T-helper 2 cell treated with Interferon-gamma antibody and Interleukin-4, amounts not matched to agents 5 μg/mL and 100 μg/mL, for 36 hours (primary cell): ENCODE measurements at regions not wholly inside any gene's neighbourhood (a gene's known extent, or its start where the extent isn't known, plus 50 kb on each side); places are given as distances from the start of the nearest gene placed in this dataset.

ENCODE experiments used
- DNase-seq: peaks from one replicate; pipeline ENCODE4 v3.0.0; 2021; ENCODE audit warnings: low spot score
- H3K27ac Mint-ChIP-seq: one replicate; pipeline ENCODE4 v1.8.0; 2021; ENCODE audit warnings: mild to moderate bottlenecking, mixed read lengths
- H3K27me3 Mint-ChIP-seq: one replicate; pipeline ENCODE4 v1.8.0; 2021; ENCODE audit warnings: low read depth, mixed read lengths
- H3K36me3 Mint-ChIP-seq: one replicate; pipeline ENCODE4 v1.8.0; 2021; ENCODE audit warnings: low read depth, mixed read lengths
- H3K4me1 Mint-ChIP-seq: one replicate; pipeline ENCODE4 v1.8.0; 2021; ENCODE audit warnings: low read depth, mixed read lengths
- H3K4me3 Mint-ChIP-seq: one replicate; pipeline ENCODE4 v1.8.0; 2022; ENCODE audit warnings: mild to moderate bottlenecking, moderate library complexity, mixed read lengths
- H3K9me3 Mint-ChIP-seq: one replicate; pipeline ENCODE4 v1.8.0; 2021; ENCODE audit warnings: mixed read lengths

DNA sequence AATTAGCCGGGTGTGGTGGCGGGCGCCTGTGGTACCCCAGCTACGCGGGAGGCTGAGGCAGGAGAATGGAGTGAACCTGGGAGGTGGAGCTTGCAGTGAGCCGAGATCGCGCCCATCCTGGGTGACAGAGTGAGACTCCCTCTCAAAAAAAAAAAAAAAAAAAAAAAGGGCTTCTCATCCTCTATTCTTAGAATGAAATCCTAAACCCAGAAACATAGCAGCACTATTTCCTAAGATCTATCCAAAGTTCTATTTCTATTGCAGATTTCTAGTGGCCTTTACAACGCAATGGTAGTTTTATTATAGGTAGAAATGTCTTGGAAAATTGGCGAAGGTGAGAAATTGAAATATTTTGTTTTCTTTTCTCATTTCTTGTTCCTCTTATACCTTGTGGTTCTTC, 501.0 kb upstream of the SETBP1 start:
- Mint-ChIP-seq H3K36me3 (no peaks in the 10 kb centered on the region), H3K9me3 (peaks cover 7% of the 10 kb centered on the region), H3K4me3 (no peak overlapping the region), H3K4me1 (no peaks in the 10 kb centered on the region), H3K27ac (no peak overlapping the region), H3K27me3 (no peaks in the 10 kb centered on the region)
- DNase-seq: no peak

DNA sequence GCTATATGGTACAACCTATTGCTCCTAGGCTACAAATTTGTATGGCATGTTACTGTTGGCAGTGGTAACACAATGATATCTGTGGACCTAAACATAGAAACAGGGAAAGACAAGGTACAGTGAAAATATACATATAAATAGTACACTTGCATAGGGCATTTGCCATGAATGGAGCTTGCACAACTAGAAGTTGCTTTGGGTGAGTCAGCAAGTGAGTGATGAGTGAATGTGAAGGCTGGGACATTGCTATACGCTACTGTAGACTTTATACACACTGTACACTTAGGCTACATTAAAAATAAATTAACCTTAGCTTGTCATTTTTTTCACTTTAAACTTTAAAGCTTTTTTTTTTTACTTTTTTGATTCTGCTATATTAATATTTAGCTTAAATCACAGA, 500.0 kb upstream of the SETBP1 start:
- Mint-ChIP-seq H3K4me1 (no peaks in the 10 kb centered on the region), H3K27me3 (no peaks in the 10 kb centered on the region), H3K27ac (no peak overlapping the region), H3K4me3 (no peak overlapping the region), H3K36me3 (no peaks in the 10 kb centered on the region), H3K9me3 (no peaks in the 10 kb centered on the region)
- DNase-seq: no peak

DNA sequence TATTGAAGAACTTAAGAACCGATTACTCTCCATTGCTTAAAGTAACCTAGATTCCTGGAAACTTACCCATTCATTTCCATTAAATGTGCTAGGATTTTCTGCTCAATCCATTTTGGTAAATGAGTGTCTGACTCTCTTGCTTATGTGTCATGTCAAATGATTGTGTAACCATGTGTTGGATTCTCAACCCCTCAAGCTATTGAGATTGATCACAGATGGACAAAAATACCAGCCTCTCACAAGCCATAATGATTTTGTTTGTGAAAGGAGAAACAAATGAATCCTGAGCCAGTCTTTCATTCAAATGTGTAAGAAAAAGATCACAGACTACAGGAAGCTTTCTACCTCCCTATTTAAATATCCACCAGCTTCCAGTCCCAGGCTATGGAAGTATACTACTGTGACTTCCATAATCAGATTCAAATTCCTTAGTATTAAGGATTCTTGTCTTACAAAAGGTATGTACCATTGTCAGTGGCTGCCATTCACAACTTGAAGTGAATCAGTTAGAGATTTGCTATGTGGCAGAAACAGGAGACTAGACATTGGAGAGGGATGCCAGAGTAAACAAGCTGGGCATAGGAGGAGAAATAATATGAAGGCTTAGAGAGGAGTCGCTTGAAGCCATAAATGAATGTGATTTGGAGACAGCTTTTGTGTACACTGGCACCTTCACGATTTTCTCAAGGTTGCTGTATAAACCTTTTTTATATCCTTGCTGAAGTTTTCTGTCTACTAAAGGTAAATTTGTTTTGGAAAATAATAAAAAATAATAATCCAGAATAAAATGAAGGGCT, 498.5 kb upstream of the SETBP1 start:
- H3K4me3 Mint-ChIP-seq: no peak overlapping the region
- no peak for DNase-seq
- H3K4me1 Mint-ChIP-seq: no peaks in the 10 kb centered on the region
- H3K36me3 Mint-ChIP-seq: no peaks in the 10 kb centered on the region
- no peak overlapping the region for H3K27ac Mint-ChIP-seq
- no peaks in the 10 kb centered on the region for H3K27me3 Mint-ChIP-seq
- H3K9me3 Mint-ChIP-seq: no peaks in the 10 kb centered on the region

DNA sequence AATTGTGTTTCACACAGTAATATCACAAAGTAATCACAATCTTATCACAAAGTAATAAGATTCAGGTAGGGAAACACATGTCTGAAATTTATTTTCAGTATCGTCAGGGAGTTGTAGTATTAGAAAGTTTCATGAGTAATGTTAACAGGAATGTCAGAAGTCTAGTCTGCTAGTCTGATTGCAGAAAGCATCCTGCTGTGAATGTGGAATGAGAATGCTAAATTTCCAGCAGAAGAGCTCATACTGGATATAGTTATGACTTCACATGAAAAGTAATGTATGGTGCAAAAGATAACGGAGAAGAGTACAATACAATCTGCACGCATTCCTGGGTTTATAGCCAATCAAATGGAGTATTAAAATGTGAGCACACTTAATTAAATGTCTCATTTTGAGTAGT, 494.7 kb upstream of the SETBP1 start:
- H3K4me1 Mint-ChIP-seq: no peaks in the 10 kb centered on the region
- no peaks in the 10 kb centered on the region for H3K27me3 Mint-ChIP-seq
- no peak for DNase-seq
- no peaks in the 10 kb centered on the region for H3K9me3 Mint-ChIP-seq
- H3K36me3 Mint-ChIP-seq: no peaks in the 10 kb centered on the region
- H3K4me3 Mint-ChIP-seq: no peak overlapping the region
- H3K27ac Mint-ChIP-seq: no peak overlapping the region

DNA sequence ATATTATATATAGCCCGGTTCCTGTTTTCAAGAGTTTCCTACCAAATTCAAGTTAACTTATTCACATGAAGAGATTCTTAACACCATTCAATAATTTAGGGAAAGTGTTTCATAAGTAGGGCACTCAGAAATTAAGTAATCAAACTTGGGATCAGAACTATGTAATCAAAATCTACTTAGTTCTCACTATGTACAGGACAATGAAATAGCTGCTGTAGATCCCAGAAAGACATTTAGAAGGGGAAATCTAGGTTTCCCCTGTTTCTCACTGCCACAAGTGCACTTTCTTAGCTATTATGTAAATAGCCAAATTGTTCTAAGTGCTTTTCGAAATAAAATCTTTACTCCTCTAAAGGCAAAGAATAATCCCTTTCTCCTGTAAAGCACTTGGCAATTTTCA, 493.6 kb upstream of the SETBP1 start:
- H3K27me3 Mint-ChIP-seq: no peaks in the 10 kb centered on the region
- no peak for DNase-seq
- no peak overlapping the region for H3K27ac Mint-ChIP-seq
- H3K9me3 Mint-ChIP-seq: no peaks in the 10 kb centered on the region
- H3K4me3 Mint-ChIP-seq: no peak overlapping the region
- H3K36me3 Mint-ChIP-seq: no peaks in the 10 kb centered on the region
- H3K4me1 Mint-ChIP-seq: no peaks in the 10 kb centered on the region

DNA sequence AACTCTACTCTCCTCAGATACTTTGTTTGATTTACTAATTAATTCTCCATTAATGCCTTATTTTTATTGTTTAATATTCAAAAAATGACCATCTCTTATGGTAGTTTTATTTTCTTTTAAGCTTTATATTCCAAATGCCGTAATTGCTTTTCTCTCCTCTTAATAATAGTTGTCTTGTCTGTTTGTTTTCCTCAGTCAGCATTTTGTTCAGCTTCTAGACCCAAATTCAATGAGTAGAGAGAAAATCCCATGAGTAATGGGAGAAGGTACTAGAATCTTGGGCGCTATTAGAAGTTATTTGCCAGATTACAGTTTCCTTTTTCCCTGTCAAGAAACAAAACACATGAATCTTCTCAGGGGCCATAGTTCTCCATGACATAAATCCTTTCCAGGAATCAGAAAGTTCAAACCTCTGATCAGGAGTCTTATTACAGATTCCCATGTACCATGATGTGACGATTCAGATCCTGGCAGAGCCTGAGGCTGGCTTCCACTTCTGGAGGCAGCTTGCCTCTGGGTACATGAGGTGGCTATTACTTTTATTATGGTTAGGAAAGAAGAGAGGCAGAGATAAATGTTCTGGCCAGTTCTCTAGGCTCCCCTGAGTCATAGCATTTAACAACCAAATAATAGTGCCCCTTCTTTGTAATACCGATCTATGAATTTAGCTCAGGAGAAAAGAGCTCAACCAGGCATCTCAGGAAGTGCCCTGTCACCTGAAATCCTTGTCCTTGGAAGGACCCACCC, 485.1 kb upstream of the SETBP1 start:
- H3K27me3 Mint-ChIP-seq: no peaks in the 10 kb centered on the region
- peaks cover 13% of the 10 kb centered on the region for H3K9me3 Mint-ChIP-seq
- H3K36me3 Mint-ChIP-seq: no peaks in the 10 kb centered on the region
- H3K27ac Mint-ChIP-seq: no peak overlapping the region
- no peak overlapping the region for H3K4me3 Mint-ChIP-seq
- no peak for DNase-seq
- no peaks in the 10 kb centered on the region for H3K4me1 Mint-ChIP-seq

DNA sequence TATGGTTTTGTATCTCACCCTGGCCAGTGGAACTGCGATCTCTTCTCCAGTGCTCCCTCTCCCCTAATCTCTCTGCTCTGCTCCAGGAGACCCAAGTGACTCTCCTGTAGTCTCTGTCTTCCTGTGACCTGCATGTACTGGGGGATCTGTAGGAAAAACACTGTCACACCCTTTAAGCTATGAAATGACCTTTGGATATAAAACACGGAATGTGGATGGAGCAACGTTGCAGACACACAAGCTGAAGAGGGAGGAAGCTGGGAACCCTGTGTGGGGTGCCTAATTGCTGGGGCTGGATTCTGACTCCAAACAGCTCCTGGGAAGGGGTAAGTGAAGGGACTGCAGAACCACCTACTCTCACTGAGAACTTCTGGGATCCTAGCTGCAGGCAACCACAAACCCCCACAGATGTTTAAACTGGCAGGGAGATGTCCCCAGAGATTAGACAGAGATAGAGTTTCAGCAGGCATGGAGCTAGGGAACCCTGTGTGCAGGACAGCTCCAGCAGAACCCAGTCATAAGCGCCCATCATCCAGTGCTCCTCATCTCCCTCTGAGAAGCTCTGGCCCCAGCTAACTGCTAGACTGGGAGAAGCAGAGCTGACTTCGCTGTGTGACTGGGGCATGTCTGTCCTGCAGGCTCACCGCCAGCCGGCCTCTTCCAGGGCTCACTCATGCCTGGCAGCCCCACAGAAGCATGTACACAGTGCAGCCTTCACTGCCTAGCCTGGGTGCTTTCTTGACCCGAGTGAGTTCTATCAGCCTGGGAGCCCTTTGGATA, 482.7 kb upstream of the SETBP1 start:
- Mint-ChIP-seq H3K9me3 (peaks cover 16% of the 10 kb centered on the region), H3K36me3 (no peaks in the 10 kb centered on the region), H3K27me3 (no peaks in the 10 kb centered on the region), H3K27ac (no peak overlapping the region), H3K4me3 (no peak overlapping the region), H3K4me1 (no peaks in the 10 kb centered on the region)
- DNase-seq: no peak

DNA sequence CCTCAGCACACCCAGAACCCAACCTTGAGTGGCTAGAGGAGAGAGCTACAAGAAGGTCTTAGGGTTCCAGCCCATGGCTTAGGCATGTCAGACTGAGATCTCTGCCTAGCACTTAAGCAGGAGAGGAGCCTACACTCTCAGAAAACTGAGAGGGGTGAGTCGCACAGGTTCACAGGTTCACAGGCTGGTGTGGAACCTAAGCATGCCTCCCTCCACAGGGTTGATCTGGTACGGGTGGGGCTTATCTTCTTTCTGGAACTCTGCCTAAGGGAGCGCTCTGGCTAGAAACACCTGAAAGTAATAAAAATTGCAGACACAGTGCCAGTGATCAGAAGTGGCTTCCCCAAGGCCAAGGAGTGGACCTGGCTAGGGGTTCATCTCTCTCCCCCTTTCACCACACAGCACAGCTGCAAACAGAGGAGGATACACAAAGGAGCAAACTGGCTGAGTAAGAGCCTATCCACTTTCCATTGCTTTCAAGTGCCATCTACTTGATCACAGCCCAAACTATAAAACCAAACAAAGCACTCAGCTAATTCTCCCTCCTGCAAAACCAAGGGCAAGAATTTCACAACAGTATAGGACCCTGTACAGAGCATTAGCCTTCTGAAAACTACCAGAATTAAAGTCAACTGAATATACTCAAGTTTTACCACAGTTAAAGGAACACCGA, 481.9 kb upstream of the SETBP1 start:
- Mint-ChIP-seq H3K4me1 (no peaks in the 10 kb centered on the region), H3K27ac (no peak overlapping the region), H3K36me3 (no peaks in the 10 kb centered on the region), H3K27me3 (no peaks in the 10 kb centered on the region), H3K4me3 (no peak overlapping the region), H3K9me3 (peaks cover 22% of the 10 kb centered on the region)
- DNase-seq: no peak

DNA sequence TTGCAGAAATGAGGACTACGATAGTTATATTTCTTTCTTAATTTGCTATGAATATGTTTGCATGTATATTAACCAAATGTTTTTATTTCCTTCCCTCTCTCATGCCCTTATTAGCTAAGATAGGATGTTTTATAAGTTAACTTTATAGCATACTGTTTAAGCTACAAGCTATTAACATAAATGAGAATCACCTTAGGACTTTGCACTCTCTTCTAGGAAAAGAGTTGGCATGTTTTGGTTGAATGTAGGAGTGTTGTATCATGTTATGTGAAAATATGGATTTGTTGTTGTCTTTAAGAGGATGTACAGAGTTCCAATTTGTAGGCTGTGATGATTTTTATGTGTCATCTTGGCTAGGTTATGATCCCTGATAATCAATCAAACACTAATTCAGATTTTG, 467.4 kb upstream of the SETBP1 start:
- H3K4me1 Mint-ChIP-seq: no peaks in the 10 kb centered on the region
- H3K27ac Mint-ChIP-seq: no peak overlapping the region

DNA sequence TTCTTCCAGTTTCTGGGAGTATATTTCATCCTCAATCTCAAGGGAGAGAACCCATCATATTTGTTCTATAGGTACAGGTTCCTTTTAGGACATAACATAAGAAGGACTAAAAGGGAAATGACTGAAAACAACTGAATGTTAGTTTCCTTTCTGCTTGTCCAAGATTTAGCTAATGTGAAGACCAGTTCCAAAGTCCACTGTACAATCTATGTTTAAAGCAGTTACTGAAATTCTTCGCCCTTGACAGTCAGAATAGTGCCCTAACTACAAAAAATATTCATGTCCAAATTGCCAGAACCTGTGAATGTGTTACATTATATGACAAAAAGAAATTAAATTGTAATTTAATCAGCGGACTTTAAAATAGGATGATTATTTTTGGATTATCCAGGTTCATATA, 466.3 kb upstream of the SETBP1 start:
- H3K9me3 Mint-ChIP-seq: peaks cover 14% of the 10 kb centered on the region
- no peak overlapping the region for H3K27ac Mint-ChIP-seq
- H3K4me1 Mint-ChIP-seq: no peaks in the 10 kb centered on the region
- no peaks in the 10 kb centered on the region for H3K36me3 Mint-ChIP-seq
- H3K27me3 Mint-ChIP-seq: no peaks in the 10 kb centered on the region
- no peak overlapping the region for H3K4me3 Mint-ChIP-seq
- DNase-seq: no peak

More for the DNA sequence above, 467.4 kb upstream of the SETBP1 start:
- Mint-ChIP-seq H3K27me3 (no peaks in the 10 kb centered on the region), H3K9me3 (peaks cover 9% of the 10 kb centered on the region), H3K36me3 (no peaks in the 10 kb centered on the region), H3K4me3 (no peak overlapping the region)
- DNase-seq: no peak

DNA sequence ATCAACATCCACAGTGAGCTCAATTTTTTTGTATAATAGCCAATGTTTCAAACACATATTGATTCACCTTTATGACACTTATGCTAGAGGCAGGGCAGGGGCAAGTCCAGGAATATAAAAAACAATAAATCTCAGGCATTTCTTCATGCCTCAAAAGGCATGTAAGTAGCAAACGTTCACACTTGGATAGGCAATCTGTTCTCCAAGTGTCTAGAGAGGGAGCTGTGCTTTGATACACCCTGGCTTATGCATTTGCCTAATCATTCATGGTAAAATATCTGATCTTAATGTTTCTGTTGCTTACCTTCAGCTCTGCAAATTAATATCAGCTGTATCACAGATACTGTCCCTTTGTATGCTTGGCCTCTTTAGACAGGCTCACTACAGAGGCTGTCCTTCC, 464.5 kb upstream of the SETBP1 start:
- Mint-ChIP-seq H3K9me3 (peaks cover 13% of the 10 kb centered on the region), H3K27ac (no peak overlapping the region), H3K4me3 (no peak overlapping the region), H3K27me3 (no peaks in the 10 kb centered on the region), H3K36me3 (no peaks in the 10 kb centered on the region), H3K4me1 (no peaks in the 10 kb centered on the region)
- DNase-seq: no peak

DNA sequence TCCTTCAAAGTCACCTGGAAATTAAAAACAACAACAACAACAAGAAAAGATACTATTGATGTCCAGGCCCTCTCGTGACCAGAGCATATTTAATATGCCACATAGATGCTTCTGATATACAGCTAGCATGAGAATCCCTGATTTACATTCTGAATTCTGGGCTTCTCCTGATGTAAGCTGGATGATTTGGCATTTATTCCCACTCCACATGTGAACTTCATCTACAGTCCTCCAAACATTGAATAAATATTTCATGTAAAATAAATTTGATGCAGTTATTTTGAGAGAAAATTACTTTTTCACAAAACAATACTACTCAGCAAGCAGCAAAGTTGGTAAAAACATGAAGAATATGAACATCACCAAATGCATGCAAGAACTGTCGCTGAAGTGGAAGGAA, 453.2 kb upstream of the SETBP1 start:
- DNase-seq: no peak
- Mint-ChIP-seq H3K27ac (no peak overlapping the region), H3K9me3 (peaks cover 17% of the 10 kb centered on the region), H3K36me3 (no peaks in the 10 kb centered on the region), H3K27me3 (no peaks in the 10 kb centered on the region), H3K4me1 (no peaks in the 10 kb centered on the region), H3K4me3 (no peak overlapping the region)

DNA sequence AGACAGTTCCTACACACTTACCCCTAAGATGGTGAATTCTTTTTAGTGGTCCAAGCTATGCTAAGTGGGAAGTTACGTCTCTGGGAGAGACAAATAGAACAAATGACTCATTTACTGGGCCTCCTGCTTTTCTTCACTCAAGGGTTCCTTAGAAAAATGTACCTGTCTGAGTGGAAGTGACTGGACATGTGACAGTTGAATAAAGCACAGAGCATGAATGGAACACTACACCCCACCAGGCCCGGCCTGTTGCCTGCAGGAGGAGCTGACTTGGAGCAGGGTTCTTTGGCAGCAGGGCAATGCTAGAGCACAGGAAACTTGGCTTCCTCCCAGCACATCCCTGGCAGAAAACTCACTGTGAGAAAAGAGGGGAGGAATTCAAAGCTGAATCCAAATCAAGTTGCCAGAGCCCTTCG, 451.0 kb upstream of the SETBP1 start:
- H3K27ac Mint-ChIP-seq: no peak overlapping the region
- H3K4me1 Mint-ChIP-seq: no peaks in the 10 kb centered on the region
- H3K36me3 Mint-ChIP-seq: no peaks in the 10 kb centered on the region
- H3K27me3 Mint-ChIP-seq: no peaks in the 10 kb centered on the region
- no peak for DNase-seq
- no peak overlapping the region for H3K4me3 Mint-ChIP-seq
- peaks cover 13% of the 10 kb centered on the region for H3K9me3 Mint-ChIP-seq

DNA sequence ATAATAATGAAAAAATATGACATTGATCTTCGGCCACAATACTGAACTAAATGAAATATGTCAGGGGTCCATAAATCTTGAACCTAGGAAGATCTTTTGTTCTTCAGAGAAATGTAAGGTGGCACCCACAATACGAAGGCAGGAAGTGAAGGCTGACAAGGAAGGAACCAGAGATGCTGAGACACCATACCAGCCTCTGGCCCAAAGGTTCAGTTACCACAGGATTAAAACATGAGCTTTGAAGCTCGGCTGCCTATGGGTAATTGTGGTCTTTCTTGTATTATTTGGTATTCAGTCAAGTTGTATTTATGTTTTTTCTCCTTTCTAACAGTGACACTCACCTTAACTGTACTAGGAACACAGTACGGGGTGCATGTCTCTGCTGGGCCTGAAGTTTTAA, 448.8 kb upstream of the SETBP1 start:
- H3K4me3 Mint-ChIP-seq: no peak overlapping the region
- H3K27ac Mint-ChIP-seq: no peak overlapping the region
- peaks cover 7% of the 10 kb centered on the region for H3K9me3 Mint-ChIP-seq
- DNase-seq: no peak
- no peaks in the 10 kb centered on the region for H3K27me3 Mint-ChIP-seq
- no peaks in the 10 kb centered on the region for H3K36me3 Mint-ChIP-seq
- H3K4me1 Mint-ChIP-seq: no peaks in the 10 kb centered on the region
